ENCODE measurements at regions not wholly inside any gene's neighbourhood (a gene's known extent, or its start where the extent isn't known, plus 50 kb on each side); places are given as distances from the start of the nearest gene placed in this dataset.

GRCh38 chr2:66327066-66327740, 107.7 kb upstream of the MEIS1 start:
- intact Hi-C loops (cut with DNase I; ENCODE audit: low total_unique reads), result no loop called here
- ATAC-seq (no peak), DNase-seq (no peak)
- Histone ChIP-seq H3K27ac (no peak overlapping the region), H3K4me1 (no peaks in the 10 kb centered on the region), H3K9me3 (no peaks in the 10 kb centered on the region), H3K27me3 (peaks cover 0 to 6% (median 0%) of the 10 kb centered on the region in 3 donors), H3K36me3 (no peaks in the 10 kb centered on the region), H3K4me3 (no peak overlapping the region)
- in situ Hi-C loops (cut with MboI; ENCODE audit: low sequenced_read_pairs in 4 of 4), result no loop called here
- TF ChIP-seq CTCF (IDR thresholded peaks at IDR 0.05 in 4 of 5, conservative IDR thresholded peaks at IDR 0.05 in 1 of 5) (no peak), POLR2A (IDR thresholded peaks at IDR 0.05) (no peak)

DNA sequence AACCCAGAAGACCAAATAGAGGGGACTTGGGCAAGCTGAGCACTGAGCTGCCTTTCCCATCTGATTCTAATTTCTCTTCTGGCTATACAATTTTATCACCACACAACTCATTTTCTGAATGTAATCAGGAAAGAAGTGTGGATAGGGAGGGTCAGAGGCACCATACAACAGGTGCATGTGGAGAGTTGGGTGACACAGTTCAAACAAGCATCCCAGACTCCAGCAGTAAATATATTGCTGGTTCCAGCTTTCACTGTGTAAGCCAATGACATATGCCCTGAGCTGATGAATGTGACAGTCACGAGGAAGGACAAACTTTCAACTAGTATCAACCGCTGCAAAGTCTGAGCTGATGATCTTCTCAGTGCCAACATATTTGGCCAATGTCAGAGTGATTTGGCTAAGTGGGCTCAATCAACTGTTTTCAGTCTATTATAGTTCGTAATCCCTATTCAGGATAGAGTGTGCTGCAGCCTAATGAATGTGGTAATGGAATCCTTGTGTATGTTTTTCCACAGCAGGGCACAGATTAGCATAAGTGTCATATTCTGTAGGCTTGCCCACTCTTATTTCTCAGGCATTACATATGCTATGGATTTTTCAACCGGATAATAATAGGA, 109.9 kb upstream of the MEIS1 start:
- no peaks in the 10 kb centered on the region for H3K9me3 ChIP-seq
- no peaks in the 10 kb centered on the region for H3K4me1 ChIP-seq
- peaks cover 0 to 6% (median 0%) of the 10 kb centered on the region in 3 donors for H3K27me3 ChIP-seq
- in situ Hi-C loops (cut with MboI; ENCODE audit: low sequenced_read_pairs in 4 of 4), result no loop called here
- no peak overlapping the region for H3K27ac ChIP-seq
- TF ChIP-seq CTCF (IDR thresholded peaks at IDR 0.05 in 4 of 5, conservative IDR thresholded peaks at IDR 0.05 in 1 of 5), result no peak
- TF ChIP-seq POLR2A (IDR thresholded peaks at IDR 0.05), result no peak
- intact Hi-C loops (cut with DNase I; ENCODE audit: low total_unique reads), result no loop called here
- ATAC-seq (no peak), DNase-seq (no peak)
- no peaks in the 10 kb centered on the region for H3K36me3 ChIP-seq
- H3K4me3 ChIP-seq, result no peak overlapping the region

DNA sequence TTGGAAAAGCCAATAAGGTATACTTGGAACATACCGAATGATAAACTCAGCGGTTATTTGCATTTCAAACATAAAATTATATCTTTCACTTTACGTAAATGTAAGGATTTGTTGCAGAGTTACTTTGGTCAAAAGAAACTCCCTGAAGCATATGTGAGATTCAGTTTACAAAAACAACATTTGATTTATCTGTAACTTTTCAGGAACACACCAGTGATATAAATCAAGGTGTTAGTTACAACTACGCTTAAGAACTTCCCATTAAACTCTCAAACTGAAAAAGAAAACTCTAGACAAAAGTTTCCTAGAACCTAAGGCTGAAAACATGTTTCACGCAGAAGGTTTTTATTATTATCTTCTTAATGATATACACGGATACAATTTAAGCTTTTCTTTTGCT, 110.6 kb upstream of the MEIS1 start:
- Histone ChIP-seq H3K27me3 (peaks cover 0 to 6% (median 0%) of the 10 kb centered on the region in 3 donors), H3K4me3 (no peak overlapping the region), H3K27ac (no peak overlapping the region), H3K4me1 (no peaks in the 10 kb centered on the region), H3K9me3 (no peaks in the 10 kb centered on the region), H3K36me3 (no peaks in the 10 kb centered on the region)
- no peak for DNase-seq
- in situ Hi-C loops (cut with MboI; ENCODE audit: low sequenced_read_pairs in 4 of 4) (no loop called here), intact Hi-C loops (cut with DNase I; ENCODE audit: low total_unique reads) (no loop called here)
- no peak for ATAC-seq
- no peak for TF ChIP-seq POLR2A (IDR thresholded peaks at IDR 0.05)
- no peak for TF ChIP-seq CTCF (IDR thresholded peaks at IDR 0.05 in 4 of 5, conservative IDR thresholded peaks at IDR 0.05 in 1 of 5)

DNA sequence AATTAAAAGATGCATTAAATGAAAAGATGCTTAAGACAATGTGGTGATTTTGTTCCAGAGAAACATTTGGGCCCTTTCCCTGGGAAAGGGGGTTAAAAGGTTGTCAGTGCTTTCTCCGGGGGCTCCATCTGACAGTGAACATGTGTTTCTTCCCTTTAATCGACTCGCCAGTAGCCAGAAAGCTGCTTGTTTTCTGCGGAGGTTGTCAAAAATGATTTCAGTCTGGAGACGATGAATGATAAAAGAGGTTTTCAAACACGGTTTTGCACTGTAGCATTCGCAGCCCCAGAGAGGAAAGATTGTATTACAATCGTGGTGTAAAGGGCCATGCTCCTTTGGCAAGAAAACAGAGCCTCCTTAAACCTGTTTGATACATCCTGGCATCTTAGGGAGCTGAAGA, 111.5 kb upstream of the MEIS1 start:
- no peaks in the 10 kb centered on the region for H3K4me1 ChIP-seq
- H3K36me3 ChIP-seq, result no peaks in the 10 kb centered on the region
- H3K27ac ChIP-seq, result no peak overlapping the region
- H3K27me3 ChIP-seq, result peaks cover 0 to 6% (median 4%) of the 10 kb centered on the region in 3 donors
- H3K4me3 ChIP-seq, result no peak overlapping the region
- TF ChIP-seq CTCF (IDR thresholded peaks at IDR 0.05 in 4 of 5, conservative IDR thresholded peaks at IDR 0.05 in 1 of 5), result no peak
- TF ChIP-seq POLR2A (IDR thresholded peaks at IDR 0.05), result no peak
- no peaks in the 10 kb centered on the region for H3K9me3 ChIP-seq
- ATAC-seq (no peak), DNase-seq (no peak)
- intact Hi-C loops (cut with DNase I; ENCODE audit: low total_unique reads), result no loop called here
- in situ Hi-C loops (cut with MboI; ENCODE audit: low sequenced_read_pairs in 4 of 4), result no loop called here
